ENCODE measurements at regions not wholly inside any gene's neighbourhood (a gene's known extent, or its start where the extent isn't known, plus 50 kb on each side); places are given as distances from the start of the nearest gene placed in this dataset.
A peak's percentile ranks its signal among the peaks of the same experiment; 100 is the strongest.

- no peak for DNase-seq
Observed at GRCh38 chr2:203789618-203790017, 78.0 kb upstream of the CTLA4 start.

DNA sequence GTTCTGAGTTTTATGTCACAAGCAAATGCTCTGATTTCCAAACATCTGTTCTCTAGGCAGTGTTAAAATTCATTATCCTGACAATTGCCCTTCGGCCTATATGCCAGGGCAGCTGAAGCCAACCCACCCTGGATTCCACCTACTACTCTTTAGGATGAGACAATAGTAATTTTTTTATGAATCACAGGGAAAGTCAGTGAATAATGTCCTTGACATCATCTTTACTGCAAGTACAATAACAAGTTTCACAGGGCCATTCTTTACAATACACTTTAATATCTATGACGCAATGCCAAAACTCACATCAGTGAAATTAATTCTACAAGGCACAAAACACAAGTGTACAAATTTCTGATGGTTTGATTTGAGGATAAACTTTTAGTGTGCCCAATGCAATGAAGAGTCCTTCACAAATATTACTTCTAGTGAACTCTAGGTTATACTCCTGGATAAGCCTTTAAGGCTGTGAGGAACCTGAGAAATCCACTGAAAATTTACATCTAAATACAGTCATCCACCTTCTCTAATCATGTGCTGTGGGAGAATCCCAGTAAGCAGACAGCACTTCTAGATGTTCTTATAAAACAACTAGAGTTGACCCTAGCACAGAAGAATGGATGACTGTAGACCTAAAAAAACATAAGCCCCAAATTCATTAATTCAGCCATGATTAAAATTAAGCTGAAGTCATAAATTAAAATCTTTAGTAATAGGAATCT, 77.3 kb upstream of the CTLA4 start:
- DNase-seq = no peak

GRCh38 chr2:203796248-203797010, 71.1 kb upstream of the CTLA4 start:
- no peak for DNase-seq

GRCh38 chr2:203797276-203797675, 70.3 kb upstream of the CTLA4 start:
- no peak for DNase-seq

GRCh38 chr2:203797712-203798111, 69.9 kb upstream of the CTLA4 start:
- DNase-seq = no peak

DNA sequence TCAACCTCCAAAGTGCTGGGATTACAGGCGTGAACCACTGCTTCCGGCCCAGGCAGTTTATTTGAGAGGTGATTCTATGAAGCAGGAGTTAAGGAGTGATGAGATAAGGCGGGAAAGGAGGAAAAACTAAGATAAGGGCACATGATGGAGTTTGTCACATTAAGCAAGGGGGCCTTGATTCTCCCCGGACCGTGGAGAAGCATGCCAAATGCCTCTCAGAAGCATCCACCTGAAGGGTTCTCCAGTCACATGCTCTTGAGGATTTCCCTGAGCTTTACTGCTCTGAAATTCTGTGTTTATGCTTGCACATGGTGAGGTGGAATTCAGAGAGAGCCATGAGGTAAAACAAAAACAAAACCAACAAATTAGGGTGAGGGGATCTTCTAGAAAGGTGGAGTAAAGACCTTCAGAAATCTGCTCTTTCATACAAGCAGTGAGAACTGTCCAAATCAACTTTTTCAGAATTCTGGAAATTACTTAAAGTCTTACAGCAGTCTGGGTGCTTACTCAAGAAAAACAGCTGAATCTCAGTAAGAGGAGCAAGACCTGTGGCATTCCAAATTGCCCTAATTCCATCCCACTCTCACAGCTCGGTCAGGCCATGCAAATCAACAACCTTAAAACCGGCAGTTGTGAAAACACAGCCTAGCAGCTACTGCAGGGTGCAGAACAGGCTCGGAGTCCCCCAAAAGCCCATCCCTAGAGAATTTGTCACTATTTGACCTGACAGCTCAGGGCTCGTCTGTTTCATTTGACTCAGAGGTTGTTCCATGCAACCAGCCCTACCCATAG, 69.1 kb upstream of the CTLA4 start:
- no peak for DNase-seq

GRCh38 chr2:203799908-203800307, 67.7 kb upstream of the CTLA4 start:
- DNase-seq = no peak

DNA sequence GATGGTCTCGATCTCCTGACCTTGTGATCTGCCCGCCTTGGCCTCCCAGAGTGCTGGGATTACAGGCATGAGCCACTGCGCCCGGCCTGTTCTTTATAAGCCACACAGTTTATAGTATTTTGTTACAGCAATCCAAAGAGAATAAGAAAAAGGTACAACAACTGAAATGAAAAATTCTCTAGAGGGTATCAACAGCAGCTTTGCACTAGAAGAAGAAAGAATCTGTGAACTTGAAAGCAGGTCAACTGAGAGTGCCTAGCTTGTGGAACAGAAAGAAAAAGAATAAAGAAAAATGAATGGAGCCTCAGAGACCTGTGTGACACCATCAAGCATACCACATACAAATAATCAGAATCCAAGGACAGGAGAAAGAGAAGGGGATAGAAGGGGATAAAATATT, 66.8 kb upstream of the CTLA4 start:
- DNase-seq = no peak

DNA sequence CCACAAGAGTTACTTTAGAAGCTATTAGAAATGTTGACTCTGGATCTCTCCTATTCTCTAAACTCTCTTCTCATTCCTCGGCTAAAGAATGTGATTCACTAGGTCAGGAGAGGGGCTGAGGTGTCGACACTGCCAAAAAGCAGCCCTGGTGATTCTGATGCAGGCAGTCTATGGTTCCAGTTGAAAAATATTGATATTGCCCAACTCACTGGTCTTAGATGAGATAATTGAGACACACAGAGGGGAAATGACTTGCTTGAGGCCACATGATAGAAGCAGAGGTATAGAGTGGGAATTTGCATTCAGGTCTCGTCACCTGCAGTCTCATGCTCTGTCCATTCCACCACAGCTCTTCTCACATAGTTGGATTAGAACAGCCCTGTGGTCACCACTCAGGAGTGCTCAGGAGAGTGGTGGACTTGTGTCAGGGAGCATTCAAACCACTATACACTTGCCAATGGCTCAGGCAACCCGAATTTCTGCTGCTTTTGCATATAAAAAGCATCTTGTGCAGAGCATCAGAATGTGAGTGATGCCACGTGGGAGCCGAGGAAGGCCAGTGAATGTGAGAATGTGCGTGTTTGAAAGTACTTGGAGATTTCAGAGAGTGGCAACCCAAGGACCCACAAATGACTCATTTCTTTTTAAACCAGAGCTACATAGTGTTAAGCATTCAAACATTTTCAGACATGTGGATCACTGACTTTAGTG, 65.1 kb upstream of the CTLA4 start:
- DNase-seq = peak; percentile 18 to 29

DNA sequence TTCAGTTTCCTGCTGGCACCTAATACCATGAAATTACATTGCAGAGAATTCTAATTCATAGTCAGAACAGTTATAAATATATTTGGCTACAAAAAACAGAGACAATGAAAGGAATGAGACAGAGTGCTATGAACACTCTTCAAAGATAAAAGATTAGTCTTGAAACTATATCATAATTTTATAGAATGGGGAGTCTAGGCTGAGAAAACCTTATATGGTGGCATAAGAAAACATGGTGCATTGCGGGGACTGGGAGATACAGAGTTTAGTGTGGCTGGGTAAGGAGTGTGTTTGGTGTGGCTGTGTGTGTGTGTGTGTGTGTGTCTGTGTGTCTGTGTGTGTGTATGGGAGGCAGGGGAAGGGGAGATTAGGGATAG, 64.5 kb upstream of the CTLA4 start:
- DNase-seq = no peak

GRCh38 chr2:203804070-203804469, 63.5 kb upstream of the CTLA4 start:
- DNase-seq = peak; percentile 39 to 72

GRCh38 chr2:203804764-203805485, 62.6 kb upstream of the CTLA4 start:
- DNase-seq = no peak

GRCh38 chr2:203805486-203805838, 62.1 kb upstream of the CTLA4 start:
- DNase-seq = no peak

DNA sequence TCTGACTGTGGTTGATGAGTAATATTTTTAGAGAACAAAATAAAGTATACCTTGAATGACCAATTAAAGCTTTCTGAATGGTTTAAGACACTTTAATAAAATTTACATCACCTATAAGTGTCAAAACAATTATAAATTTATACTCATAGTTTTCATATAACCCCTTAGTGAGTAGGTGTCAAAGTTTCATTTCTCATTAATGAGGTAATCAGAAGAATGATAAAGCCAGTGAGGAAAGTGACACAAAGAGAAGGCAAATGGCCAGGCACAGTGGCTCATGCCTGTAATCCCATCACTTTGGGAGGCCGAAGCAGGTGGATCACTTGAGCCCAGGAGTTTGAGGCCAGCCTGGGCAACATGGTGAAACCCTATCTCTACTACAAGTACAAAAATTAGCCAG, 60.8 kb upstream of the CTLA4 start:
- DNase-seq = no peak

DNA sequence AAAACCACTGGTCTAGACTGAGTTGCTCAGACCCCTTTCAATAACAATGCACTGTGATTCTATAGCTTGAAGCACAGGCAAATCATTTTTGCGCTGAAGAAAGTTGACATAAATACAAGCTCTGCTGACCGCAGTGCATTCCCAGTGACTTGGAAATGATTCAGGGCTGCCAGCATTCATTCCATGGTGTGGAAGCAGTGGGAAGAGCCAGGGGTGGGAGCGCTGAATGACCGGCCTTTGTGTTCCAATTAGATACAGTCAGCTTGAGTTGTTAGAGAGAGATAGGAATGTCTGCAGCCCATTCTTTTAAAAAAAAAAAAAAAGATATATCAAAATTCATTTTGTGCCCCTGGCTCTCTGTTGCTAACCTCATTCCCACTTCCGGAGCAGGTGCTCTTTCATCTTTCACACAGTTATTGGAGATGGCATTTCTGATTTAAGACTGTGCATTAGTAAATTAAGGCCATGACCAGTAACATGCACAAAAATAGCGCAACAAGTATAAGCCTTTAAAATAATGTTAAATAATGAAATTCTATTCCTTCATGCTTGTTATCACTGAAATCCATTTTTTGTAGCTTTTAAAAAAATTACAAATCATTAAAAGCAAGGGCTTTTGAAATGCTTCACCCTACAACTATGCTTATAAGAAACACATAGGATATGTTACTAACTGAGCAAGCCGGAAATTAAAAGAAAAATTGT, 59.4 kb upstream of the CTLA4 start:
- DNase-seq = no peak

DNA sequence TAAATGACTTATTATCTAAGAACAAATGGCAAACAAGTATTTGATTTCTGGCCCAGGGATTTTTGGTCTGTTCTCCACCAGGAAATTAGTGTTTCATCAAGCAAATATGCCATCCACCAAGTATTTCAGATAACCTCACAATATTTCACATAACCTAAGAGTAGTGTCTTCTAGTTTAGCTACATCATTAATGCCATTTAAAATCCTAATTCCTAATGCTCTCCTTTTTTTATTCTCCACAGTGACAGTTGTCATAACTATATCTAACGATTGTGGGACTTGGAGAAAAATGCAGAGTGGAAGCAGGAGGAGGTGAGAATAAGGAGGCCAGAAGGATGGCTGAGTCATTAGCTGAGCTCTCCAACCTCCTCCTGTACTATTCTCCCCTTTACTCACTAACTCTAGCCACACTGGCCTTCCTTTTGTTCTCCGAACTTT, 58.5 kb upstream of the CTLA4 start:
- DNase-seq = no peak

DNA sequence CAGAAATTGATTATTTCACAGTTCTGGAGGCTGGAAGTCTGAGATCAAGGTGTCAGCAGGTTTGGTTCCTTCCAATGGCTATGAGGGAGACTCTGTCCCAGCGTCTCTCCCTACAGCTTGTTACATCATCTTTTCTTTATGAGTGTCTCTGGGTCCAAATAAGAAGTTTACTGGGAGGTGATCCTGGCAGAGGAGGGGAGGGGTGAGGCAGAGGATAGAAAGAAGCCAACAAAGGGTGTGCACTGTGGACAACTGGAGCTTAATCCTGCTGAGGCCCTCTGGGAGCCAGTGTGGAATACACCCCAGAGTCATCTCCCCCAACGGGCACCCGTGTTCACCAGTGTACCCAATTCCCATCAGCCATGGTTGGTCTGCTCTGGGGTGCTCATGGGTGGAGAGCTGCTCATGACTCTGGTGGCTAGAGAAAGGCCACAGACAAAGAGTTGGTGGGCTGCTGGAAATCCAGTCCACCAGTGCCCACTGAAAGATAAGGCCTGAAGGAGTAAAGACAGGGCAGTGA, 57.5 kb upstream of the CTLA4 start:
- no peak for DNase-seq

DNA sequence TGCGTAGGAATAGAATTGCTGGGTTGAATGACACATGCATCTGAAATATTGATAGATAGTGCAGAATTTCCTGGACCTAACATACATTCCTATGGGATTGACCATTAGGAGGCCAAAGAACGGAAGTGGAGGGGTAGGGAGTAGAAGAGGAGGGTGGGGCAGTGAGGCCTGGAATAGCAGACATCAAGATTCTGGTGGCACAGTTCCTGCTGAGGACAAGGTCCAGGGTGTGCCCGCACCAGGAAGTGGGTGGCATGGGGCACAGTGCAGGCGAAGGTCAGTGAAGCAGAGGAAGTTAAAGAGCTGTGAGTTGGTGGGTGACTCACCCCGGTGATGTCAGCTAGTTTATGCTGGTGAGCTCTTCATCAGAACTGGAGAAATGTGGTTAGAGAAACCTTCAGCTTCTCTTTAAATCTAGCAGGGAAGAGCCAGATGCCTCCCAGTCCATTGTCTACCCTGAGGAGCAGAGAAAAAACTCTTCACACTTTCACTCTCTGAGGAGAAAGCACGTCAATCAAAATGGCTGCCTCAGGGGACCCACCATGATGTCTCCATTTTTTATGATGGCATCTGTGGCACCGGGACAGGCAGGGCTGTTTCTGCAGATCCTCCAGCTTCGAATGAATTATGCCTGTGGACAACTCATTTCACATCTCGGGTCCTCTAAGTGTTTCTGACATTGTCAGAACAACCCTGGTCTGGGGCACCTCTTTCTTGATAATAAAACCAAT, 55.9 kb upstream of the CTLA4 start:
- DNase-seq = peak; percentile 78 to 88

GRCh38 chr2:203812294-203813221, 55.0 kb upstream of the CTLA4 start:
- no peak for DNase-seq

GRCh38 chr2:203813684-203814083, 53.9 kb upstream of the CTLA4 start:
- DNase-seq = no peak
